K562 (cell line): ENCODE measurements at regions not wholly inside any gene's neighbourhood (a gene's known extent, or its start where the extent isn't known, plus 50 kb on each side); places are given as distances from the start of the nearest gene placed in this dataset.

Experiments used
- ATAC-seq: fragments of 200-7000 bp; cut with Tn5 transposase; 3 replicates; pipeline ENCODE4 v1.9.1; 2020; ENCODE audit warnings: moderate library complexity
- BruUV-seq: library from RNA; stranded (reverse); fragments of 400-500 nt; replicated peaks from 2 replicates; lab custom pipeline; 2021; lab: Mats Ljungman, UMichigan
- CTCF ChIA-PET: fragments of 300-600 bp; formaldehyde crosslinking; extraction: SDS; loops from one replicate; lab custom pipeline; 2021; ENCODE audit warnings: low intra/inter-chr PET ratio; lab: Yijun Ruan, JAX
- POLR2A ChIA-PET: fragments of 300-600, 350-650 bp; sonication (Branson Sonifier 250); formaldehyde crosslinking; extraction: SDS; loops from one replicate; lab custom pipeline; 2021; ENCODE audit warnings: antibody characterized with exemption, inconsistent platforms; lab: Yijun Ruan, JAX
- DNase-seq, 4 experiments: peaks; one replicate each; pipeline versions ENCODE4 v3.0.0 to v3.0.0-alpha.2; 2011 to 2018; ENCODE audit warnings: low spot score in 3 of 4, mixed read lengths in 3 of 4; ENCODE audit errors: extremely low read depth in 1 of 4
- FAIRE-seq: peaks from 2 replicates; lab custom pipeline; 2011; peaks lifted over from hg19 to GRCh38; lab: Jason Lieb, UNC
- H2AFZ ChIP-seq: 2 replicates; pipeline ENCODE4 v1.6.0; 2011; ENCODE audit warnings: low read depth, low read length, control low read depth, inconsistent platforms
- H3K27ac ChIP-seq: fragments of 200-600 bp; 3 replicates; pipeline ENCODE4 v1.8.0; 2011; ENCODE audit warnings: low read depth, mild to moderate bottlenecking, control low read depth, inconsistent platforms, low read length, moderate library complexity, mixed read lengths; ENCODE audit errors: extremely low read depth
- H3K27me3 ChIP-seq, 2 experiments: fragments of 300-600 bp in 1 of 2; 2 replicates in 1 of 2; 3 replicates in 1 of 2; pipeline versions ENCODE4 v1.6.0 to v1.8.0; 2011; ENCODE audit warnings: inconsistent platforms in 2 of 2, low read length in 2 of 2, mild to moderate bottlenecking in 1 of 2, mixed read lengths in 1 of 2, moderate library complexity in 1 of 2; ENCODE audit not compliant: control insufficient read depth in 2 of 2, insufficient read depth in 2 of 2
- H3K36me3 ChIP-seq: fragments of 300-600 bp; 3 replicates; pipeline ENCODE4 v1.8.0; 2011; ENCODE audit warnings: mild to moderate bottlenecking, low read length, inconsistent platforms; ENCODE audit not compliant: control insufficient read depth, insufficient read depth
- H3K4me1 ChIP-seq, 2 experiments: fragments of 200-600 bp in 1 of 2; replicated peaks in 1 of 2; 2 replicates in 1 of 2; 3 replicates in 1 of 2; pipeline versions ENCODE4 v1.5.1 to v1.8.0; 2011; ENCODE audit warnings: inconsistent platforms in 2 of 2, low read length in 2 of 2, mild to moderate bottlenecking in 1 of 2, mixed read lengths in 1 of 2, moderate library complexity in 1 of 2; ENCODE audit not compliant: control insufficient read depth in 2 of 2, insufficient read depth in 2 of 2
- H3K4me2 ChIP-seq: 2 replicates; pipeline ENCODE4 v1.6.1; 2011; ENCODE audit warnings: low read length, control low read depth, inconsistent platforms, mixed read lengths; ENCODE audit not compliant: insufficient read depth
- H3K4me3 ChIP-seq: fragments of 200-600 bp; sonication (generic), shearing (Covaris generic); 2 replicates; pipeline ENCODE4 v1.5.1; 2016; ENCODE audit warnings: control low read depth, inconsistent platforms
- H3K79me2 ChIP-seq: fragments of 200-600 bp; 3 replicates; pipeline ENCODE4 v1.8.0; 2011; ENCODE audit warnings: low read length, inconsistent platforms; ENCODE audit not compliant: control insufficient read depth, insufficient read depth
- H3K9ac ChIP-seq, 2 experiments: 2 replicates each; pipeline versions ENCODE4 v1.6.0 to v1.6.1; 2011; ENCODE audit warnings: low read depth in 2 of 2, low read length in 2 of 2, control low read depth in 1 of 2, inconsistent platforms in 1 of 2, mild to moderate bottlenecking in 1 of 2, mixed read lengths in 1 of 2; ENCODE audit not compliant: insufficient read depth in 1 of 2
- H3K9me1 ChIP-seq: one replicate; pipeline ENCODE4 v1.6.0; 2011; ENCODE audit warnings: inconsistent platforms, mild to moderate bottlenecking, low read length, moderate library complexity; ENCODE audit not compliant: control insufficient read depth, insufficient read depth
- H3K9me3 ChIP-seq: replicated peaks from 2 replicates; pipeline ENCODE4 v1.5.1; 2011; ENCODE audit warnings: low read depth, low read length, inconsistent platforms; ENCODE audit not compliant: control insufficient read depth, insufficient read depth
- H4K20me1 ChIP-seq: replicated peaks from 2 replicates; pipeline ENCODE4 v1.6.1; 2011; ENCODE audit warnings: low read length, inconsistent platforms, mixed read lengths; ENCODE audit not compliant: control insufficient read depth, insufficient read depth
- ARID1B ChIP-seq: fragments of 450-650 bp; IDR thresholded peaks from 2 replicates; pipeline ENCODE4 v1.6.1; 2016; ENCODE audit warnings: antibody characterized with exemption, mild to moderate bottlenecking, inconsistent platforms
- ATF7 ChIP-seq: fragments of 450-650 bp; IDR thresholded peaks from 2 replicates; pipeline ENCODE4 v1.7.1; 2014; ENCODE audit warnings: mild to moderate bottlenecking, moderate library complexity
- DDX20 ChIP-seq: fragments of 450-650 bp; IDR thresholded peaks from 2 replicates; pipeline ENCODE4 v1.6.1; 2016; ENCODE audit warnings: missing genetic modification characterization, low read depth, mild to moderate bottlenecking, missing compliant biosample characterization, moderate library complexity
- ETV1 ChIP-seq: fragments of 450-650 bp; conservative IDR thresholded peaks from 2 replicates; pipeline ENCODE4 v1.6.1; 2016; ENCODE audit warnings: missing genetic modification characterization, control low read depth, low read depth, missing compliant biosample characterization
- KHSRP ChIP-seq: fragments of 450-650 bp; IDR thresholded peaks from 2 replicates; pipeline ENCODE4 v1.6.1; 2017
- PHF8 ChIP-seq: fragments of 200-600 bp; sonication (generic); IDR thresholded peaks from 2 replicates; pipeline ENCODE4 v1.6.1; 2012; ENCODE audit warnings: mixed run types, mild to moderate bottlenecking, inconsistent platforms, low read length, moderate library complexity, borderline replicate concordance
- POLR2AphosphoS5 ChIP-seq: IDR thresholded peaks from 2 replicates; pipeline ENCODE4 v1.6.1; 2011; ENCODE audit warnings: mild to moderate bottlenecking, low read depth, low read length, moderate library complexity; ENCODE audit not compliant: control insufficient read depth, insufficient read depth
- POLR3A ChIP-seq: IDR thresholded peaks from 2 replicates; pipeline ENCODE4 v1.6.1; 2011; ENCODE audit warnings: borderline replicate concordance, mild to moderate bottlenecking, moderate library complexity; ENCODE audit not compliant: insufficient read length, insufficient read depth; ENCODE audit errors: extremely low read depth
- SP1 ChIP-seq: sonication (generic); formaldehyde crosslinking; IDR thresholded peaks from 2 replicates; pipeline ENCODE4 v1.8.1; 2022; ENCODE audit warnings: mild to moderate bottlenecking, missing genetic modification reagents
- USF2 ChIP-seq: sonication (generic); formaldehyde crosslinking; IDR thresholded peaks from 2 replicates; pipeline ENCODE4 v1.5.0; 2020; ENCODE audit warnings: missing genetic modification reagents
- ZNF184 ChIP-seq: sonication (generic); formaldehyde crosslinking; IDR thresholded peaks from 2 replicates; pipeline ENCODE4 v1.5.0; 2020; ENCODE audit warnings: missing genetic modification reagents
- WGBS: fragments of 100-300 bp; shearing (Covaris generic); methylation state at CpG from one replicate; pipeline ENCODE4 v1.1.6; 2016; ENCODE audit warnings: low coverage, mixed read lengths; ENCODE audit not compliant: insufficient coverage; ENCODE audit errors: missing lambda C conversion rate; 5-methylcytosine and 5-hydroxymethylcytosine counted together
- in situ Hi-C: fragments of 300-500 bp; cut with MboI; formaldehyde crosslinking; loops from 4 replicates; pipeline ENCODE4 v1.15.0; 2018; ENCODE audit warnings: inconsistent platforms, mixed read lengths
- intact Hi-C: fragments of 100-400 bp; cut with micrococcal nuclease; formaldehyde crosslinking; loops from 2 replicates; pipeline ENCODE4 v1.14.2; 2022
- TF ChIP-seq, protein P1 (sequence below): fragments of 450-650 bp; IDR thresholded peaks from 2 replicates; pipeline ENCODE4 v1.6.1; 2016; ENCODE audit warnings: borderline replicate concordance
- TF ChIP-seq, protein P2 (sequence below): fragments of 250-450 bp; sonication (Bioruptor Pico); IDR thresholded peaks from 2 replicates; pipeline ENCODE4 v1.5.0; 2022; ENCODE audit warnings: mild to moderate bottlenecking

DNA sequence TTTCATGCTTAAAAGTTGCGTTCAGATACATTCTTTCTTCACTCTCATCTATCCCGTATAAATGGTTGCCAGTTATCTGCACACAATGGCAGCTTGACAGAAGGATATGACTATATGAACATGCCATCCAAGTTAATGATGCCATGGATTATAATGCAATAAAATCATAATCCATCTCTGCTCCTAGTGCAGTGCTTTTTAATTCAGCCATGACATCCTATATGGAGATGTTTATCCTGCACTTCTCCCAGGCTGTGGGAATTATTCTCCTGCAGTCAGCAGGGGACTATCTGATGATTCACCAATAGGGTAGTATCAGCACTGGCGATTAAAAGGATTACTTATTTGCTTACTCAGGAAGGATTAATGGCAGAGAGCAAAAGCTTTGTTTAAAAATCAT, 273.8 kb downstream of the SAMD5 start:
- no TSS peak for BruUV-seq
- Histone ChIP-seq H4K20me1 (no peaks in the 10 kb centered on the region), H3K9me3 (no peaks in the 10 kb centered on the region), H3K79me2 (no peaks in the 10 kb centered on the region), H3K9me1 (no peaks in the 10 kb centered on the region), H2AFZ (no peak overlapping the region), H3K4me3 (no peak overlapping the region), H3K4me1 (no peaks in the 10 kb centered on the region), H3K9ac (no peak overlapping the region), H3K27ac (no peak overlapping the region), H3K36me3 (no peaks in the 10 kb centered on the region), H3K4me2 (no peak overlapping the region), H3K27me3 (no peaks in the 10 kb centered on the region)
- ChIA-PET POLR2A (interaction anchor here (1.7 kb wide), 1 partner anchor 11 kb away, joined by 4 read pairs; no protein-coding TSS in a partner anchor), CTCF (no interaction called here)
- FAIRE-seq (no peak), ATAC-seq (no peak), DNase-seq (no peak)
- 56% methylated on average over 3 of the region's 3 CpGs for WGBS
- TF ChIP-seq ZNF184 (CRISPR knock-in tag), result no peak
- no peak for TF ChIP-seq POLR2AphosphoS5
- TF ChIP-seq ARID1B, result no peak
- TF ChIP-seq, protein P1, sequence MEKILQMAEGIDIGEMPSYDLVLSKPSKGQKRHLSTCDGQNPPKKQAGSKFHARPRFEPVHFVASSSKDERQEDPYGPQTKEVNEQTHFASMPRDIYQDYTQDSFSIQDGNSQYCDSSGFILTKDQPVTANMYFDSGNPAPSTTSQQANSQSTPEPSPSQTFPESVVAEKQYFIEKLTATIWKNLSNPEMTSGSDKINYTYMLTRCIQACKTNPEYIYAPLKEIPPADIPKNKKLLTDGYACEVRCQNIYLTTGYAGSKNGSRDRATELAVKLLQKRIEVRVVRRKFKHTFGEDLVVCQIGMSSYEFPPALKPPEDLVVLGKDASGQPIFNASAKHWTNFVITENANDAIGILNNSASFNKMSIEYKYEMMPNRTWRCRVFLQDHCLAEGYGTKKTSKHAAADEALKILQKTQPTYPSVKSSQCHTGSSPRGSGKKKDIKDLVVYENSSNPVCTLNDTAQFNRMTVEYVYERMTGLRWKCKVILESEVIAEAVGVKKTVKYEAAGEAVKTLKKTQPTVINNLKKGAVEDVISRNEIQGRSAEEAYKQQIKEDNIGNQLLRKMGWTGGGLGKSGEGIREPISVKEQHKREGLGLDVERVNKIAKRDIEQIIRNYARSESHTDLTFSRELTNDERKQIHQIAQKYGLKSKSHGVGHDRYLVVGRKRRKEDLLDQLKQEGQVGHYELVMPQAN, result no peak
- TF ChIP-seq SP1, result no peak
- no peak for TF ChIP-seq POLR3A
- TF ChIP-seq, protein P2, sequence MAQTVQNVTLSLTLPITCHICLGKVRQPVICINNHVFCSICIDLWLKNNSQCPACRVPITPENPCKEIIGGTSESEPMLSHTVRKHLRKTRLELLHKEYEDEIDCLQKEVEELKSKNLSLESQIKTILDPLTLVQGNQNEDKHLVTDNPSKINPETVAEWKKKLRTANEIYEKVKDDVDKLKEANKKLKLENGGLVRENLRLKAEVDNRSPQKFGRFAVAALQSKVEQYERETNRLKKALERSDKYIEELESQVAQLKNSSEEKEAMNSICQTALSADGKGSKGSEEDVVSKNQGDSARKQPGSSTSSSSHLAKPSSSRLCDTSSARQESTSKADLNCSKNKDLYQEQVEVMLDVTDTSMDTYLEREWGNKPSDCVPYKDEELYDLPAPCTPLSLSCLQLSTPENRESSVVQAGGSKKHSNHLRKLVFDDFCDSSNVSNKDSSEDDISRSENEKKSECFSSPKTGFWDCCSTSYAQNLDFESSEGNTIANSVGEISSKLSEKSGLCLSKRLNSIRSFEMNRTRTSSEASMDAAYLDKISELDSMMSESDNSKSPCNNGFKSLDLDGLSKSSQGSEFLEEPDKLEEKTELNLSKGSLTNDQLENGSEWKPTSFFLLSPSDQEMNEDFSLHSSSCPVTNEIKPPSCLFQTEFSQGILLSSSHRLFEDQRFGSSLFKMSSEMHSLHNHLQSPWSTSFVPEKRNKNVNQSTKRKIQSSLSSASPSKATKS (CRISPR knock-in tag), result no peak
- TF ChIP-seq USF2, result no peak
- TF ChIP-seq ATF7, result no peak
- no peak for TF ChIP-seq KHSRP
- TF ChIP-seq PHF8, result no peak
- TF ChIP-seq ETV1, result no peak
- TF ChIP-seq DDX20 (tag), result no peak
- intact Hi-C loops, result no loop called here
- in situ Hi-C loops, result no loop called here
